ENCODE measurements at regions not wholly inside any gene's neighbourhood (a gene's known extent, or its start where the extent isn't known, plus 50 kb on each side); places are given as distances from the start of the nearest gene placed in this dataset.

GRCh38 chr9:96183751-96184150 lies 118.2 kb downstream of the HSD17B3 start:
- no peak for DNase-seq

GRCh38 chr9:96178153-96178552 lies 123.8 kb downstream of the HSD17B3 start:
- no peak for DNase-seq

GRCh38 chr9:96177719-96178028 lies 124.3 kb downstream of the HSD17B3 start:
- DNase-seq, result no peak

GRCh38 chr9:96177005-96177718 lies 124.8 kb downstream of the HSD17B3 start:
- no peak for DNase-seq

GRCh38 chr9:96175796-96176195 lies 126.2 kb downstream of the HSD17B3 start:
- no peak for DNase-seq

- DNase-seq, result no peak
These were observed 127.0 kb downstream of the HSD17B3 start for GRCh38 chr9:96175001-96175400.

GRCh38 chr9:96174371-96174770 lies 127.6 kb downstream of the HSD17B3 start:
- no peak for DNase-seq

- DNase-seq, result no peak
These were observed 128.3 kb downstream of the HSD17B3 start for GRCh38 chr9:96173640-96174039.

GRCh38 chr9:96172797-96173196 lies 129.2 kb downstream of the HSD17B3 start:
- no peak for DNase-seq

- DNase-seq, result no peak
These were observed 130.2 kb downstream of the HSD17B3 start for GRCh38 chr9:96171728-96172127.

- DNase-seq, result no peak
These were observed 132.1 kb downstream of the HSD17B3 start for GRCh38 chr9:96169901-96170300.

GRCh38 chr9:96169484-96169883 lies 132.5 kb downstream of the HSD17B3 start:
- DNase-seq, result no peak

- no peak for DNase-seq
These were observed 133.1 kb downstream of the HSD17B3 start for GRCh38 chr9:96168882-96169281.

GRCh38 chr9:96167011-96167410 lies 135.0 kb downstream of the HSD17B3 start:
- no peak for DNase-seq

GRCh38 chr9:96164268-96164683 lies 137.7 kb downstream of the HSD17B3 start:
- no peak for DNase-seq

GRCh38 chr9:96163712-96164111 lies 138.3 kb downstream of the HSD17B3 start:
- DNase-seq, result no peak

- DNase-seq, result no peak
These were observed 138.8 kb downstream of the HSD17B3 start for GRCh38 chr9:96163161-96163560.

GRCh38 chr9:96161819-96162218 lies 140.2 kb downstream of the HSD17B3 start:
- DNase-seq, result no peak

GRCh38 chr9:96160866-96161265 lies 141.1 kb downstream of the HSD17B3 start:
- no peak for DNase-seq

GRCh38 chr9:96160168-96160567 lies 141.8 kb downstream of the HSD17B3 start:
- no peak for DNase-seq

GRCh38 chr9:96159596-96159995 lies 142.4 kb downstream of the HSD17B3 start:
- DNase-seq, result no peak

GRCh38 chr9:96158909-96159575 lies 142.9 kb downstream of the HSD17B3 start:
- DNase-seq, result no peak

- DNase-seq, result no peak
These were observed 143.8 kb downstream of the HSD17B3 start for GRCh38 chr9:96158147-96158546.

- no peak for DNase-seq
These were observed 144.3 kb downstream of the HSD17B3 start for GRCh38 chr9:96157675-96158074.

All from activated CD4-positive, alpha-beta T cell treated with anti-CD3 and anti-CD28 coated beads for 1 hour (primary cell).